GM19023 (cell line): ENCODE measurements at regions not wholly inside any gene's neighbourhood (a gene's known extent, or its start where the extent isn't known, plus 50 kb on each side); places are given as distances from the start of the nearest gene placed in this dataset.
"Not testable (repeated sequence)": the region's sequence is repeated elsewhere in the genome, so short reads cannot be mapped to it uniquely, and the experiment has no call there.

ENCODE experiments used
- ATAC-seq: cut with Tn5 transposase; IDR thresholded peaks from one replicate; pipeline ENCODE4 v1.9.1; 2021; ENCODE audit warnings: mild to moderate bottlenecking, moderate library complexity; ENCODE audit not compliant: unreplicated experiment

GRCh38 chr7:106747804-106748203 lies 86.8 kb upstream of the CCDC71L start:
- ATAC-seq, result no peak

GRCh38 chr7:106749165-106749564 lies 88.2 kb upstream of the CCDC71L start:
- ATAC-seq, result no peak

- no peak for ATAC-seq
Observed at GRCh38 chr7:106750773-106751172, 89.8 kb upstream of the CCDC71L start.

DNA sequence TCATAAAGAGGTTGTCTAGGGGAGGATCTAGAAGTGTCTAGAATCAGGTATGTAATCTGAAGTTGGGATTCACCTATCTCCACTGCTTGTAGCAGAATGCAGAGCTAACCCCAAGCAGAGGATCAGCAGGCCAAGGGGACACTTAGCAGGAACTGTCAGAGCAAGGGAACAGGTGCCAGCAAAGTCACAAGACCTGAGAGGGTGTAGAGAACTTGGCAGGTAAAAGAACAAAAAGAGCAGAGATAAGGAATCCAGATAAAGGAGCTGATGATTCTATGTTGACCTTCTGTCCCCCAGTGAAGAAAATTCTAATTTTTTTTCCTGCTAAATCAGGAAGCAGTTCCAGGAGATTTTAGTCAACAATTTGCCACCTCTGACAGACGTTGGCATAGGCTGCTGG lies 91.4 kb upstream of the CCDC71L start:
- no peak for ATAC-seq

DNA sequence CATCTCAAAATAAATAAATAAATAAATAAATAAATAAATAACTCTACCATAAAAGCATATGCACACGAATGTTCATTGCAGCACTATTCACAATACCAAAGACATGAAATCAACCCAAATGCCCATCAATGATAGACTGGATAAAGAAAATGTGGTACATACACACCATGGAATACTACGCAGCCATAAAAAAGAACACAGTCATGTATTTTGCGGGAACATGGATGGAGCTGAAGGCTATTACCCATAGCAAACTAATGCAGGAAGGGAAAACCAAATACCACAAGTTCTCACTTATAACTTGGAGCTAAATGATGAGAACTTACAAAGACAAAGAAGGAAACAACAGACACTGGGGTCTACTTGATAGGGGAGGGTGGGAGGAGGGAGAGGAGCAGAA lies 94.1 kb upstream of the CCDC71L start:
- not testable (repeated sequence) for ATAC-seq

DNA sequence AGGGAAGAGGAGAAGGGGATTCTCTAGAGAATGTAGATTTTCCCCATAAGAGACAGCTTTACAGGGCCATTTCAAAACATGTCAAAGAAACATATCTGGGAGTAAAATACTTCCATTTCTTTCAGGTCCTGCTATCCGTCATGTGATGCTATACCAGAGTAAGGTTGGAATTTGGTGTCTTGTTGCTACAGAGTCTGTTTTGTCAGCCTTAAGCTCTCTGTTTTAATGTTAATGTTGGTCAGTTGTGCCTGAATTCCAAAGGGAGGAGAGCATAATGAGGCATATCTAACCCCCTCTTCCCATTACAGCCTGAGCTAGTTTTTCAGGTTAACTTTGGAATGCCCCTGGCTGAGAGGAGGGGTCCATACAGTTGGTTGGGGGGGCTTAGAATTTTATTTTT lies 94.7 kb upstream of the CCDC71L start:
- ATAC-seq, result no peak

DNA sequence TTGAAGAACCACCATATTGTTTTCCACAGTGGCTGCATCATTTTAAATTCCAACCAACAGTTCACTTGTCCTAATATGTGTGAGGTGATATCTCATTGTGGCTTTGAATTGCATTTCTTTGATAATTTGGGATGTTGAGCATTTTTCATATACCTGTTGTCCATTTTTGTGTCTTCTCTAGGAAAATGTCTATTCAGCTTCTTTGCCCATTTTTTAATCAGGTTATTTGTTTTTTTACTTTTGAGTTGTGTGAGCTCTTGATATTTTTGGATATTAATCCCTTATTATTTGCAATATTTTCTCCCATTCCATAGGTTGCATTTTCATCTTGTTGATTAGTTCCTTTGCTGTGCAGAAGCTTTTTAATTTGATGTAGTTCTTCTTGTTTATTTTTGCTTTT lies 95.1 kb upstream of the CCDC71L start:
- no peak for ATAC-seq

DNA sequence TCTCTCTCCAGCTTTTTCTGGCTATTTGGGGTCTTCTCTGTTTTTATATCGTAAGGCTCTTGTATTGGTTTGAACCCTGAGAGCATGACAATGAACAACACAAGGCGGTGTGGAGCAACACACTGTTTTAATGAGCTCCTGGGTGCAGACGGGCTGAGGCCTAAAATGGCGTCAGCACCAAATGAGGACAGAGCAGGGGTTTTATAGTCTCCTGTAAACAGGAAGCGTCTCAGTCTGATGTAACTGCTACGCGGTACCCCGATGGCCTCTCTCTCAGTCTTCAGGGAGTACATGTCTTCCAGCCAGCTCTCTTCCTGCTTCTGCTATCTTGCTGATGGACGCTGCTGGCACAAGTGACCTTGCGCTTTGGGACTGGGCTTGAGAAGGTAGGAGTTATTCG lies 95.9 kb upstream of the CCDC71L start:
- ATAC-seq, result no peak

DNA sequence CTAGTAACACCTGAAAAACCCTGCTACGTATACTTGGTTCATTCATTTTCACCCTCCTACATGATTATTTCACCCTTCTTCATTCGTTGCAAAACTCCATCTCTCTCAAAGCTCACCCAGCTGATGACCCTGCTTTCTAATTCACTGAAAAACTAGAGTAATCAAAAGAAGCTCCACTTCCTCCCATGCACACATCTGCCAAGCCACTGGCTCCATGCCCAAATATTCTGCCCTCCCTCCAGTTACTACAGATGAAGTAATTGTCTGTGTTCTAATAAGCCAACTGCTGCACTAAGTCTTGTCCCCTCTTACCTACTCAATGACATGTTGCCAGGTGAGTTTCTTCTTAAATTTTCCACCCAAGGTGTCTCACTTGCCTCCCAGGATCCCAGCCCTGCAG lies 96.9 kb upstream of the CCDC71L start:
- ATAC-seq, result no peak

- ATAC-seq, result not testable (repeated sequence)
Observed at GRCh38 chr7:106762845-106763244, 101.9 kb upstream of the CCDC71L start.

DNA sequence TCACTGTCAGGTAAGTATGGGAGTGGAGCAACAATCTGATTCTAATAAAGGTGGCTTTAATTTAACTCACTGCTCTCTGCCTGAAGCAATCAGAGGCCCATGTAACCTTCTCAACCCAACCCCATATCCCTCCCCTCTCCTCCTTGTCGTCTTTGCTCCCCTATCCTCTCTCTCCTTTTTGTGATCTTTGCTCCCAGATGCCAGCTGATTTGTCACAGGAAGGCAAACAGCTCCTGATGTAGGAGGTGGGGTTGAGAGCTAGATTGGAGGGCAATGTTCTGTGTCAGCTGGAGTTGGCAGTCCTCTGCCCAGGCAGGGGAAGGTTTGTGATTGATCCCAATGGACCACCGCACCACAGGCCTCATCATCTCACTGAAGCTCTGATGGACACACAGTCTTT lies 101.4 kb upstream of the PIK3CG start:
- no peak for ATAC-seq

GRCh38 chr7:106765727-106766355 lies 99.2 kb upstream of the PIK3CG start:
- ATAC-seq, result no peak

DNA sequence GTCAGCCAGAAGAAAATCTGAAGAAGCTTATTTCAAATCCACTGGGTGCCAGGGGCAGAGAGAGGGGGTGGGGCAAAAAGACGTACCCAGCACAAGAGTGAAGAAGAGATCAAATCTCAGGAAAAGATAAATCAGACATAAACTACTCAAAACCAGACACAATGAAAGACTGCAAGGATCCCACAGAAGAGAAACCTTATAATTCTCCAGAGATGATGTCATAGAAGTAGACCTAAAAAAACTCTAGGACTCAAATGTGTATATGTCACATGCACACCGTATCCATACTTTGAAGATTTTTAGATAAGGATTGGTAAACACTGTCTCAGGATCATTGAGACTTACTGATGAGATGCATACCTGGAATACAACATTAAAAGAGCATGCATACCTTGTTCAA lies 98.5 kb upstream of the PIK3CG start:
- no peak for ATAC-seq

DNA sequence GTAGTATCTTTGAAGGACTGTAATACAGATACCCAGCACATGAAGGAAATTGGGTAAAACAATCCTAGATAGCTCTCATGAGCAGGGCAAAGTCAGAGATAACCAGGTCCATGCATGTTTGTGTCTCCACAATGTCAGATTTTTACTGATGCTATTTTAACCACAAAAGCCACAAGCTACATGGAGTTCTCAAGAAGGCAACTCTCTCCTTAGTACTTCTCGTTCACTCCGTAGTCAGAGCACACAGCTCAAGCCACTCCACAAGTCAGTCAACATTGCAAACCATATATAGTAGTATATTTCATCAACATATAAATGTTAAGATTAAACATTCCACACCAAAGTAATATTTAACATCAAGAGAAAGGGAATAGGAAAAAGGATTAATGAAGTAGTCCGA lies 98.0 kb upstream of the PIK3CG start:
- no peak for ATAC-seq

GRCh38 chr7:106767498-106768323 lies 97.4 kb upstream of the PIK3CG start:
- peak; percentile 62 for ATAC-seq

- peak; percentile 68 for ATAC-seq
Observed at GRCh38 chr7:106768324-106768751, 96.7 kb upstream of the PIK3CG start.

GRCh38 chr7:106770191-106770590 lies 94.9 kb upstream of the PIK3CG start:
- no peak for ATAC-seq

DNA sequence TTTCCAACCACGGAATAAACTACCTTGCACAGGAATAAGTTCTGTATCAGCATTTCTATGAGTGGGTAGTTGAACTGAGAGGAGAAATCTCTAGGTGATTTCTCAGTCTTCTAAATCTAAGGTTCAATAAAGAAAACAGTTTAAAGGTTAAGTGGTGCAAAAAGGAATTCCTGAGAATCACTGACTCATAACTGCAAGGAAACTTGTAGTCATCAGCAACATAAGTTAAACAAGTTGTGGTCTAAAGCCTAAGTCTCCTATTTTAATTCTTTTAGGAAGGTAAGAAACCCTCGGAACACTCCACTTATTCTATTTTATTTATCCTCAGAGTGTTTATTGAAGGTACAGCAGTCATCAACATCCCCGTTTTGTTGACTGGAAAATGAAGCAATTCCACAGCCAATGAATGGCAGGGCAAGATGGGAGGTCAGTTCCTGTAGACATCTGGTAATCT lies 92.4 kb upstream of the PIK3CG start:
- ATAC-seq, result no peak

DNA sequence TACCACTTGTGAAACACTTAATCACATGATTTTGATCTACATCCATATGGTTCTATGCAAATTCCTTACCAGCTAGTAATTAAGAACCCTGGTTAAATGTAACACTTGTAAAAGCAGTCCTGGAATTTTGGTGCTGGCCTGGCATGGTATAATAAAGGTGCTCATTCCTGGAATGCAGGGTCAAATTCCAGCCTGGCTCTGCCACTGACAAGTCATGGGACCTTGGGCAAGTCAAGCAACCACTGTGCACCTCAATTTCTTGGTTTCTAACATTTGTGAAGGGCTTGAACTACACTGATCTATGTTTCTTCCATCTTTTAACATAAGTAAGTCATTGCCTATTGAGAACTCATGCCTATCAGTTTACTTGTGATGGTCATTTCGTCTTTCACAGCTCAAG lies 91.9 kb upstream of the PIK3CG start:
- no peak for ATAC-seq

DNA sequence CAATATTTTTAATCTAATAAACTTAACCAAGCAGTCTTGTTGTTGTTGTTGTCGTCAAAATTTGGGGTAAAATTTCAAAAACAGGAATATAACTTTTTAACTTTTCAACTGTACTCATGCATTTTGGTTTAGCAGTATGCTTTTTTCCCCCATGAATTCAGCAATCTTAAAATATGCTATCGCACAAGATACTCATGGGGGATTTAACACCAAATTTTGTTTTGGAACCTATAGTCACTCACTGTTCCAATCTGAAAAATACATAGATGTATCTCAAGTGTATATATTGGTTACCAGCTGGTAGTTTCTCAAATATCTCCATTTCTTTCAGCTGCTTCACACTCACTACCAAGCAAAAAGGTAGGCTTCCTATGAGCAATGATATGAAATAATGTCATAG lies 91.4 kb upstream of the PIK3CG start:
- no peak for ATAC-seq

- ATAC-seq, result no peak
Observed at GRCh38 chr7:106774213-106774767, 90.8 kb upstream of the PIK3CG start.
